ENCODE measurements at regions not wholly inside any gene's neighbourhood (a gene's known extent, or its start where the extent isn't known, plus 50 kb on each side); places are given as distances from the start of the nearest gene placed in this dataset.

GRCh38 chr13:33676045-33676989, 141.6 kb upstream of the RFC3 start:
- peak; percentile 70 for DNase-seq
- no peaks in the 10 kb centered on the region for H3K36me3 ChIP-seq
- peak overlapping the region; percentile 29 for H3K4me3 ChIP-seq
- no peaks in the 10 kb centered on the region for H3K9me3 ChIP-seq
- no peak for TF ChIP-seq CTCF (IDR thresholded peaks at IDR 0.05)
- H3K27me3 ChIP-seq: no peaks in the 10 kb centered on the region
- peaks cover 4% of the 10 kb centered on the region for H3K4me1 ChIP-seq
- peak overlapping the region; percentile 71 for H3K27ac ChIP-seq
- intact Hi-C loops (cut with DNase I): no loop called here
- peak overlapping the region in 1 of 2 donors; percentile 69 for H3K9ac ChIP-seq (ENCODE audit: low read depth in 2 of 2, low read length in 2 of 2)

GRCh38 chr13:33677215-33677614, 140.7 kb upstream of the RFC3 start:
- no peaks in the 10 kb centered on the region for H3K9me3 ChIP-seq
- intact Hi-C loops (cut with DNase I): no loop called here
- peak overlapping the region in 1 of 2 donors; percentile 29 for H3K9ac ChIP-seq (ENCODE audit: low read depth in 2 of 2, low read length in 2 of 2)
- no peak for TF ChIP-seq CTCF (IDR thresholded peaks at IDR 0.05)
- H3K4me3 ChIP-seq: no peak overlapping the region
- H3K27ac ChIP-seq: peak overlapping the region; percentile 71
- no peak for DNase-seq
- H3K27me3 ChIP-seq: no peaks in the 10 kb centered on the region
- peaks cover 4% of the 10 kb centered on the region for H3K4me1 ChIP-seq
- H3K36me3 ChIP-seq: no peaks in the 10 kb centered on the region

GRCh38 chr13:33678084-33678483, 139.9 kb upstream of the RFC3 start:
- peaks cover 4% of the 10 kb centered on the region for H3K4me1 ChIP-seq
- DNase-seq: no peak
- H3K27ac ChIP-seq: peak overlapping the region; percentile 71
- H3K27me3 ChIP-seq: no peaks in the 10 kb centered on the region
- H3K4me3 ChIP-seq: no peak overlapping the region
- H3K9ac ChIP-seq (ENCODE audit: low read depth in 2 of 2, low read length in 2 of 2): no peak overlapping the region
- no peaks in the 10 kb centered on the region for H3K9me3 ChIP-seq
- no peak for TF ChIP-seq CTCF (IDR thresholded peaks at IDR 0.05)
- intact Hi-C loops (cut with DNase I): no loop called here
- H3K36me3 ChIP-seq: no peaks in the 10 kb centered on the region

GRCh38 chr13:33678906-33679657, 138.9 kb upstream of the RFC3 start:
- no peaks in the 10 kb centered on the region for H3K9me3 ChIP-seq
- H3K36me3 ChIP-seq: no peaks in the 10 kb centered on the region
- no peaks in the 10 kb centered on the region for H3K27me3 ChIP-seq
- peak overlapping the region; percentile 1 to 54 for H3K9ac ChIP-seq (ENCODE audit: low read depth in 2 of 2, low read length in 2 of 2)
- H3K27ac ChIP-seq: peak overlapping the region; percentile 54
- no peak overlapping the region for H3K4me3 ChIP-seq
- H3K4me1 ChIP-seq: peaks cover 4% of the 10 kb centered on the region
- no peak for TF ChIP-seq CTCF (IDR thresholded peaks at IDR 0.05)
- intact Hi-C loops (cut with DNase I): no loop called here
- peak; percentile 45 for DNase-seq

GRCh38 chr13:33679658-33680012, 138.3 kb upstream of the RFC3 start:
- TF ChIP-seq CTCF (IDR thresholded peaks at IDR 0.05): no peak
- Histone ChIP-seq H3K9me3 (no peaks in the 10 kb centered on the region), H3K4me1 (peaks cover 4% of the 10 kb centered on the region), H3K9ac (ENCODE audit: low read depth in 2 of 2, low read length in 2 of 2) (peak overlapping the region; percentile 1 to 54), H3K27me3 (no peaks in the 10 kb centered on the region), H3K36me3 (no peaks in the 10 kb centered on the region), H3K27ac (peak overlapping the region; percentile 54), H3K4me3 (no peak overlapping the region)
- intact Hi-C loops (cut with DNase I): no loop called here
- no peak for DNase-seq
